ENCODE measurements at regions not wholly inside any gene's neighbourhood (a gene's known extent, or its start where the extent isn't known, plus 50 kb on each side); places are given as distances from the start of the nearest gene placed in this dataset.

- FAIRE-seq, result no peak
Observed at GRCh38 chr1:209421978-209422680, 161.4 kb upstream of the CAMK1G start.

- no peak for FAIRE-seq
Observed at GRCh38 chr1:209425959-209426358, 157.6 kb upstream of the CAMK1G start.

- no peak for FAIRE-seq
Observed at GRCh38 chr1:209427277-209427676, 156.2 kb upstream of the CAMK1G start.

- FAIRE-seq, result no peak
Observed at GRCh38 chr1:209427811-209428210, 155.7 kb upstream of the CAMK1G start.

GRCh38 chr1:209428241-209428921, 155.1 kb upstream of the CAMK1G start:
- FAIRE-seq, result no peak

GRCh38 chr1:209429611-209430010, 153.9 kb upstream of the CAMK1G start:
- no peak for FAIRE-seq

GRCh38 chr1:209430107-209430506, 153.4 kb upstream of the CAMK1G start:
- FAIRE-seq, result no peak

- FAIRE-seq, result no peak
Observed at GRCh38 chr1:209430821-209431259, 152.7 kb upstream of the CAMK1G start.

- no peak for FAIRE-seq
Observed at GRCh38 chr1:209431402-209431801, 152.1 kb upstream of the CAMK1G start.

- FAIRE-seq, result no peak
Observed at GRCh38 chr1:209431813-209432442, 151.6 kb upstream of the CAMK1G start.

GRCh38 chr1:209432443-209432825, 151.1 kb upstream of the CAMK1G start:
- FAIRE-seq, result no peak

- FAIRE-seq, result no peak
Observed at GRCh38 chr1:209433649-209434031, 149.9 kb upstream of the CAMK1G start.

- FAIRE-seq, result no peak
Observed at GRCh38 chr1:209434066-209434465, 149.4 kb upstream of the CAMK1G start.

GRCh38 chr1:209434631-209435217, 148.8 kb upstream of the CAMK1G start:
- no peak for FAIRE-seq

- FAIRE-seq, result peak; percentile 43
Observed at GRCh38 chr1:209435654-209436566, 147.6 kb upstream of the CAMK1G start.

GRCh38 chr1:209439828-209440227, 143.7 kb upstream of the CAMK1G start:
- no peak for FAIRE-seq

GRCh38 chr1:209443361-209443931, 140.1 kb upstream of the CAMK1G start:
- FAIRE-seq, result no peak

GRCh38 chr1:209443975-209444651, 139.4 kb upstream of the CAMK1G start:
- no peak for FAIRE-seq

GRCh38 chr1:209444961-209445360, 138.6 kb upstream of the CAMK1G start:
- no peak for FAIRE-seq

GRCh38 chr1:209445576-209445975, 137.9 kb upstream of the CAMK1G start:
- FAIRE-seq, result no peak

GRCh38 chr1:209446356-209446755, 137.2 kb upstream of the CAMK1G start:
- no peak for FAIRE-seq
